Neuron (in vitro differentiated cells): ENCODE measurements at regions not wholly inside any gene's neighbourhood (a gene's known extent, or its start where the extent isn't known, plus 50 kb on each side); places are given as distances from the start of the nearest gene placed in this dataset.
"Not testable (repeated sequence)": the region's sequence is repeated elsewhere in the genome, so short reads cannot be mapped to it uniquely, and the experiment has no call there.

Experiments
- H2AFZ ChIP-seq: one replicate; pipeline ENCODE4 v1.6.1; 2013; ENCODE audit warnings: low read depth, mild to moderate bottlenecking, inconsistent platforms, low read length, moderate library complexity
- H3K27me3 ChIP-seq: one replicate; pipeline ENCODE4 v1.6.1; 2013; ENCODE audit warnings: low read length; ENCODE audit not compliant: insufficient read depth
- H3K36me3 ChIP-seq: one replicate; pipeline ENCODE4 v1.6.1; 2013; ENCODE audit warnings: low read length; ENCODE audit not compliant: insufficient read depth
- H3K4me1 ChIP-seq: one replicate; pipeline ENCODE4 v1.6.1; 2013; ENCODE audit warnings: low read length; ENCODE audit not compliant: insufficient read depth
- H3K4me3 ChIP-seq: 2 replicates; pipeline ENCODE4 v1.5.1; 2013; ENCODE audit warnings: mild to moderate bottlenecking, low read length, moderate library complexity
- H3K9me3 ChIP-seq: one replicate; pipeline ENCODE4 v1.6.1; 2013; ENCODE audit warnings: low read length

DNA sequence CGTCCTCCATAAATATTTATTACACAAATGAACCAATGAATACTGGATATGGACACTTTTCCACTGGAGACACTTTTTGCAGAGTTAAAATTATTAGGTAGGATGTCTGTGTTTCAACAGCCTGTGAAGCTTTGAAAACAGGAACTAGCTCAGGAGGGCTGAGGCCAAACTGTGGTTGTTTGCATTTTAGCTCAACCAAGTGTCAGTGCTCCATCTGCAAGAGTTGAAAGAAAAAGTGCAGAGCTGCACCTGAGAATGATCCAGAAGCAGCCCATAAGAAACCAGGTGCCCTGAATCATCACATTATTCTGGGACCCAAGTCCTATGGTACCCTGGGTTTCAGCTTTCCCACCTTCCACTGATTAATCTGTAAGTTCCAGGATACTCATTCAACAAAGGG is 180.4 kb downstream of the TRIB2 start:
- Histone ChIP-seq H2AFZ (no peak overlapping the region), H3K36me3 (no peaks in the 10 kb centered on the region), H3K4me1 (no peaks in the 10 kb centered on the region), H3K4me3 (no peak overlapping the region), H3K9me3 (peaks cover 3% of the 10 kb centered on the region), H3K27me3 (no peaks in the 10 kb centered on the region)

DNA sequence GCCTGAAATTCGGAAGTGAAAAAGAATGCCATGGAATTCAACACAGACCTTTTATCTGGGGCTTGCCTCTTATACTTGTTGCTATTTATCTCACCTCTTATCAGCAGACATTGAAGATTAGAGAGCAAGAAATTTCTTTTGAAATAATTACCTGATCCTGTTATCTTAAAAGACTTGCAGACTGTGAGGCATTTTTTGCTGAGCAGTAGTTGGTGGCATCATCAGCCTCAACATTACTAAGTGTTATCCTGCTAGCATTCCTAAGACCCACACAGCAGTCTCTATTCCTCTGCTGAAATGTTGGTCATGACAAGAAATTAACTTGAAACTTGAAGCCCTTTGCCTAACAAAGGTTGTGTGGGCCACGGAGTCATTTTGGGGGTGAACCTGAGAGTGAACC is 186.5 kb downstream of the TRIB2 start:
- Histone ChIP-seq H3K9me3 (peaks cover 1% of the 10 kb centered on the region), H2AFZ (no peak overlapping the region), H3K27me3 (no peaks in the 10 kb centered on the region)

DNA sequence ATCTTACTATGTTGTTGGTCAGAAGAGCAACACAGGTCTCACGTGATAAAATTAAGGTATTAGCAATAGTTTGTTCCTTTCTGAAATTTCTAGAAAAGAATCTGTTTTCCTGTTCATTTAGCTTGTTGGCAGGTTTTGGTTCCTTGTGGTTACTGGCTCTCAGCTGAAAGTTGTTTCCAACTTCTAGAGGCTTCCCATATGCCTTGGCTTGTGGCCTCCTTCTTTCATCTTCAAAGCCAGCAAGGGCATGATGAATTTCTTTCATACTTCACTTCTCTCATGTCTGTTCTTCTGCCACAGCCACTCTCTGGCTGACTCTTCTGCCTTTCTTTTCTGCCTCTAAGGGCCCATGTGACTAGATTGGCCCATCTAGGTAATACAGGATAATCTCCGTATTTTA is 193.7 kb downstream of the TRIB2 start:
- H2AFZ ChIP-seq: no peak overlapping the region
- no peaks in the 10 kb centered on the region for H3K36me3 ChIP-seq
- no peak overlapping the region for H3K4me3 ChIP-seq
- no peaks in the 10 kb centered on the region for H3K27me3 ChIP-seq
- no peaks in the 10 kb centered on the region for H3K9me3 ChIP-seq
- H3K4me1 ChIP-seq: no peaks in the 10 kb centered on the region

More for the DNA sequence above, 186.5 kb downstream of the TRIB2 start:
- Histone ChIP-seq H3K36me3 (no peaks in the 10 kb centered on the region), H3K4me3 (no peak overlapping the region), H3K4me1 (no peaks in the 10 kb centered on the region)

DNA sequence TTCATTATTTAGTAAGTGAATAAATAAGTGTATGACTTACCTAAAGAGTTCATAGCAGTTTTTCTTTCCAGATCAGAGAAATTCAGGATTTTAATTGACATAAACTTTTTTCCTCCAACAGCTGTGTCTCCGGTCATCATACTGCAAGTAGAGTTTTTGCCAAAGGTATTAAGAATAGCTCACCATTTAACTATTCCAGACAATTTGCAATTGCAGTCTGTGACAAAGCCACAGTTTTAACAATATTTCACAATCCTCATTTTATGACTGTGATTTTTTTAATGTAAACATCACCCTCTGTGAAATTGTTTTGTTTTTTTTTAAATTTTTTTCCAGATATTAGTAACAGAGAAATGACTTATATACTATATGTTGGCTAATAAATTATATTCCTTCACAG is 199.1 kb downstream of the TRIB2 start:
- no peak overlapping the region for H2AFZ ChIP-seq

DNA sequence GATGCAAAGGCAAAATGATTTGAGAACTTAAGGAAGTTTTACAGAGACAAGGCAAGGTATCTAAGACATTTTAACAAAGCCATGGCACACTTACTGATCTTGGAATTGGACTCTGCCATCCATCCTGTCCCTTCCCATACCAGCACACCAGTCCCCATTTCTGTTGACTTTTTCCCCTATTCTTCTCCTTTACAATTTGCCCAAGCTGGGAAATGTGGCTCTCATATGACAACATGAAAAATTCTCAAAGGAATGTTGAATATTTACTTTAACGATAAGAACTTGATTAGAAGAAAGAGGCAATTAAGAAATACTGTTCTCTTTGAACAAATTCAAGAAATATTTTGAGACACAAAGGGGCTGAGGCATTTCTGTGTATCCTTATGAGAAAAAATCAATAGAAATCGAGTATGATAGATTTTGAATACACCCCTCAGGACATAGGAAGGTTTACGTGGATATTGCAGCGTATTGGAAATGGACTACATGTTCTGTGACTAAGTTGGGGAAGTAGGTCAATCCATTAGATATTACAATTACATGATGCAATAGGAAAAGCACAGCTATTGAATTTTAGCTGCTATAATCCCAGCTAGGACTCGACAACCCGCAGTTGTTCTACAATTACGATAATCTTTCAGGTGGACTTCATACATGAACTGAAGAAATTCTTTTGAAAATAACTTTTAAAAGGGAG is 201.6 kb downstream of the TRIB2 start:
- Histone ChIP-seq H3K4me1 (no peaks in the 10 kb centered on the region), H3K9me3 (no peaks in the 10 kb centered on the region), H3K36me3 (no peaks in the 10 kb centered on the region), H2AFZ (peak overlapping the region; percentile 3), H3K4me3 (no peak overlapping the region), H3K27me3 (no peaks in the 10 kb centered on the region)

More for the DNA sequence above, 199.1 kb downstream of the TRIB2 start:
- Histone ChIP-seq H3K4me1 (no peaks in the 10 kb centered on the region), H3K4me3 (no peak overlapping the region), H3K9me3 (no peaks in the 10 kb centered on the region), H3K27me3 (no peaks in the 10 kb centered on the region), H3K36me3 (no peaks in the 10 kb centered on the region)

DNA sequence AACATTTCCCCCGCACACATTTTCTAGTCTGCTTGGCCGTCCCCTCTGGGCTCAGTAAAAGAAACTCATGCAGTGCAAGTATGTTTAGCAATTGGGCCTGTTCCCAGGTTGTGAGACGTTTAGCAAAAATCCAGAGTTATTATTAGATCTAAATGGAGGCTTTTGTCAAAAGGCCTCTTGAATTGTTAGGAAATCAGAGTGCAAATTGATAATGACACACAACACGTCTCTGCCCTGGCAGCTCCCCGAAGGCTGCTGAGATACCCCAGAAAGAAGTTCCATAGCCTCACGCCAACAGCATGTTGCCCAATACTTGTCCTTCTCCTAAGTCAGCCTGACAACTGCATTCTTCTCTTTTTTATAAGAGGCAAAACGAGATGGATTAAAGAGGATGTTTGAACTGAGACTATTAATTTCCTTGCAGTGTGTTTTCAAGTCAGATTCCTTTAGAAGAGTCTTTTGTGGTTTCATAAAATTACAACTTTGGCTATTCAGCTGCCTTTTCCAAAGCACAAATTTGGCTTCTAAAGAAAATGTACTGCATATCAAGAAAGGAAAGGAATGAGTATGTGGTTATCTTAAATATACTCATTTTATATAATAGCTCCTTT is 202.2 kb downstream of the TRIB2 start:
- Histone ChIP-seq H3K4me1 (no peaks in the 10 kb centered on the region), H2AFZ (peak overlapping the region; percentile 3), H3K27me3 (no peaks in the 10 kb centered on the region), H3K4me3 (no peak overlapping the region), H3K36me3 (no peaks in the 10 kb centered on the region), H3K9me3 (no peaks in the 10 kb centered on the region)

DNA sequence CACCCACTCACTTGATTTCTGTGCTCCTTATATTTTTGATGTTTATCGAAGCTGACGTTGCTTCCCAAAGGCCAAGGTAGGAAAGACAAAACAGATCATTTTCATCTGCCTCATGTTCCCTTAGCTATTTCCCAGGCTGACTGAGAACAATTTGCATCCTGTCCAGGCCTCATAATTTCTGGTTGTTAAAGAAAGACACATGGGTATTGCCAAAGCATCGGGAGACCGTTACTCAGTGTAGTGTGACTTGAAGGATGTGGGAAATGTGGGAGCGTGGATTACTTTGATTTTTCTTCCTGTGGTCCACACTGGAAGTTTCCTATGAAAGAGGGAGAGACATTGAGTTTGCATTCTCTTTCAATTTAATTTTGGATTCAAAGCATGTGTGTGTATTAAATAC is 204.6 kb downstream of the TRIB2 start:
- no peaks in the 10 kb centered on the region for H3K27me3 ChIP-seq
- no peaks in the 10 kb centered on the region for H3K9me3 ChIP-seq
- H3K4me3 ChIP-seq: no peak overlapping the region
- H3K4me1 ChIP-seq: no peaks in the 10 kb centered on the region
- no peak overlapping the region for H2AFZ ChIP-seq
- H3K36me3 ChIP-seq: no peaks in the 10 kb centered on the region

DNA sequence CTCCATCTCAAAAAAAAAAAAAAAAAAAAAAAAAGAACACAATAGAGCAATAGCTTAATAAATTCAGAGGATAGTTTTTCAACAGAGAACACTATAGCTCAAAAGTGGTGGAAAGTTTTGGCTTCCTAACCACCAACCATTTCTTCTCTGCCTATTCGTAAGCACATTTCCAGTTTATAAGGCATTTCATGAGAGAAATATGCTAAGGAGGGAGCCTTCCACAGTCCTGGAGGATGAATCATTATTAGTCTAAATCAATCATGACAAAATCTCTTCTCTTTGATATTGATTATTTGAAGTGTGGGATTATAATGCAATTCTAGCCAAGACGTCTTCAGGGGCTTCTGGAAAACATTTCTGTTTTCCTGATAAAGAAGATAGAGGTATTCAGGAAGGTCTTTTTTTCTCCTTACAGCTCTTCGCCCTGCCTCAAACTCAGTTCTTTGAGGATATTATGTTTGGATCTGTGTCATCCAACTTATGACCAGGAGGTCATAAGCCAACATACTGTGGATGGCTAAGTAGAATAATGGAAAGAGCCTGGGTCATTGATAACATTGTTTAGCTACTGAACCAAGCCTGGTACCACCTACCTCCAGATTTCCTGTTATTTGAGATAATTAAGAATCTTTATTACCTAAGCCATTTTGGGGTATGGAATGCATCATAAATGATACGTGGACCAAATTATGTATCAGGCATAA is 207.3 kb downstream of the TRIB2 start:
- Histone ChIP-seq H3K27me3 (no peaks in the 10 kb centered on the region), H3K9me3 (no peaks in the 10 kb centered on the region), H2AFZ (no peak overlapping the region), H3K4me1 (peaks cover 9% of the 10 kb centered on the region), H3K36me3 (no peaks in the 10 kb centered on the region), H3K4me3 (no peak overlapping the region)

DNA sequence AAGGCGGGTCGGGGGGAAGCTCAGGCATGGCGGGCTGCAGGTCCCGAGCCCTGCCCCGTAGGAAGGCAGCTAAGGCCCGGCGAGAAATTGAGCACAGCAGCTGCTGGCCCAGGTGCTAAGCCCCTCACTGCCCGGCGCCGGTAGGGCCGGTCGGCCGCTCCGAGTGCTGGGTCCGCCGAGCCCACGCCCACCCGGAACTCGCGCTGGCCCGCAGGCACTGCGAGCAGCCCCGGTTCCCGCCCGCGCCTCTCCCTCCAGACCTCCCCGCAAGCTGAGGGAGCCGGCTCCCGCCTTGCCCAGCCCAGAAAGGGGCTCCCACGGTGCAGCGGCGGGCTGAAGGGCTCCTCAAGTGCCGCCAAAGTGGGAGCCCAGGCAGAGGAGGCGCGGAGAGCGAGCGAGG is 209.9 kb downstream of the TRIB2 start:
- H2AFZ ChIP-seq, H3K9me3 ChIP-seq, H3K4me3 ChIP-seq, H3K27me3 ChIP-seq, H3K36me3 ChIP-seq: not testable (repeated sequence)
- H3K4me1 ChIP-seq: peaks cover 11% of the 10 kb centered on the region

DNA sequence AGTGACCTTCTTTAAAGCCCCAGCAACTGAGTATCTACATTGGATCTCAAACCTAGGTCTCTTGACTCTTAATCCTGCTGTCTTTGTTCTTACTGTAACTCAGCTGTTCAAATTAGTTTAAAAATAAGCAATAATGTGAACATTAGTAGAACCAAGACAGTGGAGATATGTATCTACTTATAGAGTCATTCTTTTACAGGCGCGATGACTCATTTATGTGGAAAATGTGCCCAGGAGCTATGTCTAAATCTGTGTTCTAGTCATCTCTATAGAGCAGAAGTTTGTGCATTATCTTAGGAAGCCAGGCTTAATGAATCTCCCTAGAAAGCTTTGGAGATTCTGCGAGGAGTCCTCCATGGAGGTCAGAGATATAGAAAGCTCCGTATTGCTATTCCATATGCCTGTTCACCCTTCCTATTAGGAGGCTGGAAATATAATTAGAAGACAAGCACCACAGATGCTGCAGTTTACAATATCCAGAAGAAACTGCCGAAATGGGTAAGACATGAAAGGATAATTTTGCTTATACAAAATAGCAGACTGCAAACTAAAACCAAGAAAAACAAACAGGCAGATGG is 211.6 kb downstream of the TRIB2 start:
- H3K27me3 ChIP-seq: no peaks in the 10 kb centered on the region
- H3K36me3 ChIP-seq: no peaks in the 10 kb centered on the region
- peaks cover 11% of the 10 kb centered on the region for H3K4me1 ChIP-seq
- no peak overlapping the region for H3K4me3 ChIP-seq
- no peaks in the 10 kb centered on the region for H3K9me3 ChIP-seq
- H2AFZ ChIP-seq: no peak overlapping the region

DNA sequence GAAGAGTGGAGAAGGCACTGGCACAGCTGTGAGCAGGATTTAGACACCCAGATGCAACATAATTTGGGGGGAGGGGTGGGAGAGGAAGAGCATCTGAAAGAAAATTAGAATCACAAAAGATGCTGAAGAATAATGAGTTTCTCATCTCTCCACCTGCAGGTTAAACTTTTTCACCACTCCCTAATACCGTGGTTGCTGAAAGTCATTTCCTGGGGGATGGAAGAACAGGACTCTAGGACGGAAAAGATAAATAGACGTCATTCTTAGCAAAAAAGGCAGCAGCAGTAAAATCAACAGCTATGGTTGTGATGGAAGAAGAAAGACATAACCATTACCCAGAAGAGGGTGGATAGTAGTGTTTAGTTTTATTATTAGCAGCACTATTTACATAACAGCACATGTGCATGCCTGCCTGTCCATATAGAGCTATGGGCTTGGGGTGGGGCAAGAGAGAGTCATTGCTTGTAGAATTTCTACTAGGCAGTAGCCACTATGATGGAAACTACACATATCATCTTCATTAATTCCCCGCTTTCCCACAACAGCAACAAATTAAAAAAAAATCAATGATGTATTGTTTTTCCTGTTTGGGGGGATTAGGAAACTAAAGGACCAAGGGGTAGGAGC is 212.2 kb downstream of the TRIB2 start:
- no peak overlapping the region for H2AFZ ChIP-seq
- no peaks in the 10 kb centered on the region for H3K9me3 ChIP-seq
- no peak overlapping the region for H3K4me3 ChIP-seq
- H3K4me1 ChIP-seq: peaks cover 12% of the 10 kb centered on the region
- H3K27me3 ChIP-seq: no peaks in the 10 kb centered on the region
- no peaks in the 10 kb centered on the region for H3K36me3 ChIP-seq

DNA sequence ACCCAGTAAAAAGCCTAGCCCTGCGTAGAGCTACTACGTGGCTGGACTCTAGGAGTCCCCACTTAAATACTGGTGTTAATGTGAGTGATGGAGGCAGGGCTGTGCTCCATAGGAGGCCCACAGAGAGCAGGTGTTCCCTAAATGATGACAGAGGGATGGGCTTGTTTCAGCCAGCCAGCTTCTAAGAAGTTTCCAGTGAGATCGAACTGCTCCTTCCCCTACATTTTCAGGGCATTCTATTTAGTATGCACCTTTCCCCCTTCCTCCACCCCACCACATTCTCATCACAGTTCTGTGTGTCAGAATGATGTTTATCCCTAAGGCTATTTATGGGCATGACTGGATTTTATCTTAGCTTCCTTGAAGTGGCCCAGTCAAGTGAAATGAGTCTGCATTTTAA is 213.0 kb downstream of the TRIB2 start:
- no peak overlapping the region for H2AFZ ChIP-seq
- no peak overlapping the region for H3K4me3 ChIP-seq
- H3K36me3 ChIP-seq: no peaks in the 10 kb centered on the region
- H3K4me1 ChIP-seq: peaks cover 20% of the 10 kb centered on the region
- H3K27me3 ChIP-seq: no peaks in the 10 kb centered on the region
- no peaks in the 10 kb centered on the region for H3K9me3 ChIP-seq

DNA sequence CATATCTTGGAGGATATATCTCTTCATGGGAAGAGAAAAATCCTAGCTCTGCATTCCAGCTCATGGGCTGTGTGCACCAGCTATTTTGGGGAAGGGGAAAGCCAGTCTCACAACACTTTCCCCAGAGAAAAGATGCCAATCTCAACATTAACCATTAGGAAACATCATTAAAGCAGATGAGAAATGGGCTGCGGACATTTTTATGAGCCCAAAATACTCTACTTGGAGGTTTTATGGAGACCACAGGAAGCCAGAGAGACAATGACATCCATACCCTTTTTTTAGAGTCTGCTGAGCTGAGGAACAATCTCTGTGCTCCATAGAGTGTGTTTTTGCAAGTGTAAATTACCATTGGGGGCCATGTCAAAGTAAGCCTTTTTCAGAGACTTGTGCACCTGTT is 213.7 kb downstream of the TRIB2 start:
- Histone ChIP-seq H3K36me3 (no peaks in the 10 kb centered on the region), H3K27me3 (no peaks in the 10 kb centered on the region)

More for the DNA sequence above, 213.7 kb downstream of the TRIB2 start:
- Histone ChIP-seq H3K4me1 (peaks cover 27% of the 10 kb centered on the region), H3K4me3 (no peak overlapping the region), H3K9me3 (no peaks in the 10 kb centered on the region), H2AFZ (no peak overlapping the region)
